ENCODE measurements at regions not wholly inside any gene's neighbourhood (a gene's known extent, or its start where the extent isn't known, plus 50 kb on each side); places are given as distances from the start of the nearest gene placed in this dataset.

GRCh38 chr18:78721238-78721875 lies 258.3 kb upstream of the SALL3 start:
- in situ Hi-C loops (cut with MboI; ENCODE audit: low sequenced_read_pairs): loop anchor here (25.0 kb wide), 1 partner anchor 109 kb away; no protein-coding TSS in a partner anchor

- in situ Hi-C loops (cut with MboI; ENCODE audit: low sequenced_read_pairs): loop anchor here (25.0 kb wide), 1 partner anchor 110 kb away; no protein-coding TSS in a partner anchor
These were observed 257.6 kb upstream of the SALL3 start for GRCh38 chr18:78721981-78722380.

GRCh38 chr18:78722386-78722785 lies 257.2 kb upstream of the SALL3 start:
- in situ Hi-C loops (cut with MboI; ENCODE audit: low sequenced_read_pairs): loop anchor here (25.0 kb wide), 1 partner anchor 110 kb away; no protein-coding TSS in a partner anchor

GRCh38 chr18:78722929-78723710 lies 256.5 kb upstream of the SALL3 start:
- in situ Hi-C loops (cut with MboI; ENCODE audit: low sequenced_read_pairs): loop anchor here (25.0 kb wide), 1 partner anchor 111 kb away; no protein-coding TSS in a partner anchor

- in situ Hi-C loops (cut with MboI; ENCODE audit: low sequenced_read_pairs): loop anchor here (25.0 kb wide), 1 partner anchor 112 kb away; no protein-coding TSS in a partner anchor
These were observed 255.3 kb upstream of the SALL3 start for GRCh38 chr18:78724214-78724914.

GRCh38 chr18:78725426-78725825 lies 254.2 kb upstream of the SALL3 start:
- in situ Hi-C loops (cut with MboI; ENCODE audit: low sequenced_read_pairs): no loop called here

- in situ Hi-C loops (cut with MboI; ENCODE audit: low sequenced_read_pairs): no loop called here
These were observed 253.1 kb upstream of the SALL3 start for GRCh38 chr18:78726326-78727056.

- in situ Hi-C loops (cut with MboI; ENCODE audit: low sequenced_read_pairs): no loop called here
These were observed 252.4 kb upstream of the SALL3 start for GRCh38 chr18:78727057-78727739.

GRCh38 chr18:78727877-78728783 lies 251.5 kb upstream of the SALL3 start:
- in situ Hi-C loops (cut with MboI; ENCODE audit: low sequenced_read_pairs): no loop called here

- in situ Hi-C loops (cut with MboI; ENCODE audit: low sequenced_read_pairs): no loop called here
These were observed 250.7 kb upstream of the SALL3 start for GRCh38 chr18:78728784-78729467.

GRCh38 chr18:78730546-78730945 lies 249.1 kb upstream of the SALL3 start:
- in situ Hi-C loops (cut with MboI; ENCODE audit: low sequenced_read_pairs): no loop called here

GRCh38 chr18:78731016-78731397 lies 248.6 kb upstream of the SALL3 start:
- in situ Hi-C loops (cut with MboI; ENCODE audit: low sequenced_read_pairs): no loop called here

GRCh38 chr18:78731398-78732032 lies 248.1 kb upstream of the SALL3 start:
- in situ Hi-C loops (cut with MboI; ENCODE audit: low sequenced_read_pairs): no loop called here

- in situ Hi-C loops (cut with MboI; ENCODE audit: low sequenced_read_pairs): no loop called here
These were observed 247.1 kb upstream of the SALL3 start for GRCh38 chr18:78732273-78733210.

GRCh38 chr18:78733762-78734613 lies 245.6 kb upstream of the SALL3 start:
- in situ Hi-C loops (cut with MboI; ENCODE audit: low sequenced_read_pairs): no loop called here

GRCh38 chr18:78734614-78734945 lies 245.0 kb upstream of the SALL3 start:
- in situ Hi-C loops (cut with MboI; ENCODE audit: low sequenced_read_pairs): no loop called here

All from HL-60/S4 treated with phorbol 12-myristate 13-acetate at 8.2 ng/mL for 4 days and 3 days (cell line).